HG03159 (cell line): ENCODE measurements at regions not wholly inside any gene's neighbourhood (a gene's known extent, or its start where the extent isn't known, plus 50 kb on each side); places are given as distances from the start of the nearest gene placed in this dataset.
"Not testable (repeated sequence)": the region's sequence is repeated elsewhere in the genome, so short reads cannot be mapped to it uniquely, and the experiment has no call there.

Source experiments
- ATAC-seq: cut with Tn5 transposase; IDR thresholded peaks from one replicate; pipeline ENCODE4 v1.9.1; 2021; ENCODE audit warnings: mild to moderate bottlenecking, moderate library complexity; ENCODE audit not compliant: unreplicated experiment

DNA sequence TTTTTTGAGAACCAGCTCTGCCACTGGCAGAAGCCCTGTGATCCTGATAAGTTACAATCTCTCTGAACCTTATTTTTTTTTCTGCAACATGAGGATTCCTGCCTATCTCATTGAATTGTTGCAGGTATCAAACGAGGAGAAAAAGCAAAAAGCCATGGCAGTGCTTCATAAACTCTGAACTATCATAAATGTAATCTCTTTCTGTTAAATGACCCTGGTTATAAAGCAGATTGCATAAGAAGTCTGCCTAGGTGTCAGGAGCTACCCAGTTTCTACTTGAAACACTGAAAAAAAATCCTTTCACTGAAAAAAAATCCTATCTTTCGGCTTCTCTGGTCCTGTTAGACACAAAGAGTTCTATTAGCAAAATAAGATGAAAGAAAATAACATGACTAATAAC, 172.7 kb downstream of the FAM43A start:
- no peak for ATAC-seq

DNA sequence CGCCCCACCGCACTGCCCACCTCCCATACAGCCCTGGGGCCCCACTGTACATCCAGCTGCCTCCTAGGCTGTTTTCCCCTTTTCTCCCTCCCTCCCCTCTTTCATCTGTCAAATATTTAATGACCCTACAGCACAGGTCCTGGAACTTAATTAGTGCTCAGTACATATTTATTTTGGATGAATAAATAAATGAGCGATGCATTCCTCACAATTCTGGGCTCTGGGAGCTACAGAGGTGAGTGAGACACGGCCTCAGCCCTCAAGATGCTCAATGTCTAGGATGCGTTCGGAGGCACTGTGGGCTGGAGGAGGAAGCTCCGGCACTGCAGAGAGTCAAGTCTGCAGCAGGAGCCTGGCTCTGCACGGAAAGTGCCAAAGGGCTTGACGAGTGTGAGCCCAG, 175.0 kb downstream of the FAM43A start:
- no peak for ATAC-seq

DNA sequence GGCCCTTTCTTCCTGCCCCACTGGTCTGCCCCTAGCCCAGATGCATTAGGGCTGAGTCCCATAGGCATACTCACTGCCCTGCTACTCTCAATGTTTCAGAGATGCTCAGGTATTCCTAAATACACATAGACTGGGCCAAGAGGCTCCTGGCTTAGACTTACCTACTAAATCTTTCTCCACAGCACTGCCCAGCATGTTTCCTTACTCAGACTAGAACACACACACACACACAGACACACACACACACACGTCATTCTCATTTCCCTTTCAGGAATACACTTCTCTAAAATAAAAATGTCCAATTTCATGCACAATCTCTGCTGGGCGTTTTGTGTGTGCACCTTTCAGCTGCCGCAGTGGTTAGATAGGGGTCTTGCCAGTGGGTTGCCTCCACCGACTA, 175.7 kb downstream of the FAM43A start:
- ATAC-seq = no peak

DNA sequence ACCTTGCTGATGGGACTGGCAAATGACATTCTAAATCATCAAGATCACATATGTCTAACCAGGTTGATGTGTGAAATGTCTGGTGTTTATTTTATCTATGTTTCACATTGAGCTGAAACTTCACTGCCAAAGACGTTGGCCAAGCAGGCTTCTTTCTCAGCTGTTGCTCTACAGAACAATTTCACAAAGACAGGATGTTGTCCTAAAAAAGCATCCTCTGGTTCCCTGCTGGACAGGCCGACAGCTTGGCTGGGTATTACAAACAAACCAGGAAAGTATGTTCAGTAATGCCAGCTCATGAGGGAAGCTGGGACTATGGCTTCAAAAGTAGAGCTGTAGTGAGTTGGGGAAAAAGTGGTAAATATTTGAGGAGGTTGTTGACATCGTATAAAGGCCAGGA, 179.4 kb downstream of the FAM43A start:
- no peak for ATAC-seq

DNA sequence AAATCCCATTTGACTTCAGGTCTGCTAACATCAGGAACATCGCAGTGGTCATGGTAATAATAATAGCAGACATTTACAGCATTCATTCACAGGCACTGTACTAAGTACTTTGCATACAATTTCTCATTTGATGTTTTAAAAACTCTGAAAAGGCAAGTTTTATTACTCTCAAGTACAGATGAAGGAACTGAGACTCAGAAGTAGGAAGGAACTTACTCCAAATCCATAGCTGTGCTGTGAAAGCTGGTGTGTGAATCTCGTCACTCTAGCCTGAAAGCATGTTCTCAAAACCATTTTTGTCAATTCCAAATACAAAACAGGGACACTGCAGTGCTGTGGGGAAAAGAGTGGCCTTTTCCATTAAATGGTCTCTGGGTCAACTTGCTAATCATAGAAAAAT, 179.9 kb downstream of the FAM43A start:
- ATAC-seq = no peak

DNA sequence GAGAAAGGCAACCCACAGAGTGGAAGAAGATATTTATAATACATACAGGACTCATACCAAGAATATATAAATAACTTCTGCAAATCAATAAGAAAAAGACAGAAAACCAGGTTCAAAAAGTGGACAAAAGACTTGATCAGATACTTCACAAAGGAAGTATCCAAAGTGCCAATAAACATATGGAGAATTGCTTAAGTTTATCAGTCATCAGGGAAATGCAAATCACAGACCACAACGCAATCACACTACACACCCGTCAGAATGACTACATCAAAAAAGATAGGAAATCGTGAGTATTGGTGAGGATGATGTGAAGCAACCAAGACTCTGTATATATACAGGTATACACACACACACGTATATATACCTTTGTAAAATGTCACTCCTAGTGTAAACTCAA, 180.6 kb downstream of the FAM43A start:
- ATAC-seq = no peak

DNA sequence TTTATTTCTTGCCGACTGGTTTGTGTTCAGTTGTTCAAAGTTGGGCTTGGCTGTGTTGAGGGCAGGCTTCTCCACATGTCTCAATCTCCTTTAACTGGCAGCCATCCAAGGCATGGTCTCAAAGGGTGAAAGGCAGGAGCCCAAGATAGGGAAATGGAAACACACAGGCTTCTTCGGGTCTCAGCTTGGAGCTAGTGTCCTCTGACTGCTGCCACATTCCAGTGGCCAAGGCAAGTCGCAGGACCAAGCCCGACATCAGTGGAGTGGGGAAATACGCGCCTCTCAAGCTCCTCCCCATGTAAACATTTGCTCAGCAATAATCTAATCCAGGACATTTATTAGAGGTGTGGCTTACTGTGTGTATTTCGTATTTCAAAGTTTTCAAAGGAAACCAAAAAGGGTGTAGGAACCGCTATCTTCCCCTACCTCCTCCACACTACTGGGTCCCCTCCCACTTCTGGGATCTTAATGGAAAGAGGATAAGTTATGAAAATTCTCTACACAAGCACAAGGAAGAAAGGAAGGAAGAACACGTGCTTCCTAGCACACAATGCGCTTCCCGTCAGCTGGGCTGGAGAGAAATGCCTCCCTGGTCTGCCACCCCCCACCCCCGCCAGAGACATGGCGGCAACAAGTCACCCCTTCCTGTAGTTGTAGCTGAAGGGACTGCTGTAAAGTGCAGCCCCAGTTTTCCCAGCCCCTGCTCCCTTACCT, 181.7 kb downstream of the FAM43A start:
- ATAC-seq = no peak

DNA sequence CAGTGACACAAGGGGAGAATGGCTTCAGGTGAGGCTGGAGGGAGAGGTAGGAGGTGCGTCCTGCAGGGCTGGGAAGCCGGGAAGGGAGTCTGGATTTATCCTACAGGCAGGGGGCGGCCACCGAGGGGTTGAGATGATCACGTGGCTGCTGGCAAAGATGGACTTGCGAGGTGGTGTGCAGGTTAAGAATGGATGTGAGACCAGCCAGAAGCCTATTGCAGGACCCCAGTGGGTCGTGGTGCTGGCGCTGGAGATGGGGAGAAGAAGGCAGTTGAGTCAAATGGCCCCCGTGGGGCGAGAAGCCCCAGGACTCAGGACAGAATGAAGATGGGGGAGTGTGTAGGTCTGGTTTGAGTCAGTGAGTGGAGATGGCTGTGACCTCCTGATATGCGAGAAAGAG, 183.1 kb downstream of the FAM43A start:
- no peak for ATAC-seq

DNA sequence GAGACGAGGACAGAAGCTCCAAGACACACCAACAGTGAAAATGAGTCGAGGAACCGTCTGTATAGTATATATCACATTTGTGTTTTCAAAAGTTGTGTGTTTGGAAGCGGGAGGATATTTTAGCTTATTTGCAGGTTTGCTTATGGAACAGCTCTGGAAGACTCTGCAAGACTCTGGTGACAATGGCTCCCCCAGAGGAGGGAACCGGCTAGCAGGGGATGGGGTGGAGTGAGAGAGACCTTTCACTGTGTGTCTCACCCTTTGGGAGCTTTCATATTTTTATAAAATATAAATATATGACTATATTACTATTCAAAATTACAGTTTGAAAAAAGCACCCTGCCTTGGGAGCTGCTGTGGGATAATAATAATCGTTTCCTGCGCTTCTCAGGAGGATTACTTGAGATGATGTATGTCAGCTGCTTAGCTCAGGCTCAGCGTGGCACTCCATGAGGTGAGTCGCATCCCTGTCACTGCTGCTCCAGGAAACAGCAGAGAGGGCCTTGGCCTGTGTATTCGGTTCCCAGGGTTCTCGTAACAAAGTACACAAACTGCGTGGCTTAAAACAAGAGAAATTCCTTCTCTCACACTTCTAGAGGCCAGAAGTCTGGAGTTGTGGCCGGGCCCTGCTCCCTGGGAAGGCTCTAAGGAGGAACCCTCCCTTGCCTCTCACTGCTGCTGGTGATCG, 183.9 kb downstream of the FAM43A start:
- no peak for ATAC-seq

DNA sequence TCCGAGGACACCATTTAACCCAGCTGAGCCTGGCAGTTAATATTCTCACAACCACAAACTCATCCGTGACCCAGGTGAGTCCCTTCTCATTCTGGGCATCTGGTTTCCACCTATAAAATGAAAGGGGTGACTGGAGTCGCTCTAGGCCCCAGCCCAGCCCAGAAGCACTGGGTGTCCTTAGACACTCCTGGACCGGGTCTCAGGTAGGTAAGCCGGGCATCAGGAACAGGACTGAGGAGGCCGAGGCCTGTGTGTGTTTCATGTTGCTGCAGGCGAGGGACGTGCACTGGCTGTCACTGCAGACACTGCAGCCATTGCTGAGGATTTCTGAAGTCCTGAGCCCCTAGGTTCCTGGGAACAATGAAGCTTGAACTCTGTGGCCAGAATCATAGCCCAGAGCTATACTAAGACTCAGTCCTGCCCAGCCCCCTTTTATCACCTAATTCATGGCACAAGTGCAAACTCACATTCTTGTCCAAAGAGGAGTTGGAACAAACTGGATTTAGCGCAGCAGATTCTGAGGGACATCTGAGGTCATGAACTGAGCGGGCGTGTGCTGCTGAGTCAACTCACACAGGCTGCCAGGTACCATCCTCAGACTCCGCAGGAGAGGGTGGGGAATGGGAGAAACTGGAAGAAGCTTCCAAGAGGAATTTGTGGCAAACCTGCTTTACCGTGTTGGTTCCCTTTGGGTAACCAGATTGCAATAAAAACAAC, 184.9 kb downstream of the FAM43A start:
- no peak for ATAC-seq

DNA sequence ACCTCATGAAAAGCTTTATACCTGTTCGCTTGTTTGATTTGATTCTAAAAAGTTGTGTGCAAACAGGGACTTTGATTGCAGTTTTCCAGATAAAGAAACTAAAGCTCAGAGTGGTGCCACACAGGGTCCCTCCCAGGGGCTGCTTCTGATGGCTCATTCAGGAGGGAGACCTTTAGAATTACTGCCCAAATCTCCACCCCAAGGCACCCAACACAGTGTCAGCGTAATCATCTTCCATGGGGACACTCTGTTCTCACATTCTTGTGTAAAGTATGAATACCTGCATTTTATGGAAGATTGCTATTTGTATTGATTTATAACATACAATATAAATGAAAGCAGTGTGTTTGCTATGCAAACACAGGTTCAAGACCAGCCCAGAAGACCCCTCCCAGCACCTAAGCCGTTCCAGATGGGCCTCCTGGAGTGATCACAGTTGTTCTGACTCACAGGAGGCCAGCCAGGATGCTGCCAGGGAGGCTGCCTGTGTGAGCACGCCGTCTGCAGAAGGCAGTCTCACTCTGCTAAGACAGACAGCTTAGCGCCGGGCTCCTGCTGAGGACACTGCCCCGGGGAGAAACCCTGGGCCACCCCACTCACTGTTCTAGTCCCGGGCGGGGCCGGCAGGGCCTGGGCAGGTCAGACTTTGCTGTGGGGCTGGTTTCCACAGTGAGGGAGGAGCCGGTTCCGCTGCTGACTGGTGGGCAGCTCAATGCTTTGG, 185.6 kb downstream of the FAM43A start:
- no peak for ATAC-seq

DNA sequence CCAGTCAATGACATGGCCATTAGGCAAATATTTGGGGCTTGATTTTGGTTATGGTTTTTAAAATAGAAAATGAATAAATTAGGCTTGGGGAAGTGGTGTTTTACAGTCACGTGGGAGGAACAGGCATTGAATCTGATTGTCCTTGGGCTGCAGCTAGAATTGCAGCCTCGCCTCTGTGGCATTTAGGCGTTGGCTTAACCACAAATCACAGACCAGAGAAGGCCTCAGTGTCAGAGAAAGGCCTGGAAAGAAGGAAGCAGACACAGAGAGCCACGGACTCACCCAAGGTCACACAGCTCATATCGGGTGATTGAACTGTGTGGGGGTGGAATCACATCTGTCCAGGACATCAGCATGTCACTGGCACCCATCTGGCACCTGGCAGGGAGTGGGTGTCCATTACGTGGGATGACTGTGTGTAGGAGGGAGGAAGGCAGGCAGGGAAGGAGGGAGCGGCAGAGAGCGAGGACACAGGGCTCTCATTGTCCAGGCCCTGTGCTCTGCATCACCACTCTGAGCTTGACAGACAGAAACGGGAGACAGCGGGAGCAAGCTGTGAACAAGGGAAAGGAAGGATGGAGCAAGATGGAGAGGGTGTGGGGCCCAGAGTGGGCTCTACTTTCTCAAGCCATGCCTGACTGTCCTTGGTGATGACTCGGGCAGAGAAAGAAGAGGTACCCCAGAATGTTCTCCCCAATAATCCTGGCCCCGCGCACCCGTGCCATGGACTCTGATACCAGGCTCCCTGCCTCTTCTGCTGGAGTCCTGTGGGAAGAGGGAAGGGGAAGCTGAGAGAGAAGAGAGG, 186.4 kb downstream of the FAM43A start:
- no peak for ATAC-seq

DNA sequence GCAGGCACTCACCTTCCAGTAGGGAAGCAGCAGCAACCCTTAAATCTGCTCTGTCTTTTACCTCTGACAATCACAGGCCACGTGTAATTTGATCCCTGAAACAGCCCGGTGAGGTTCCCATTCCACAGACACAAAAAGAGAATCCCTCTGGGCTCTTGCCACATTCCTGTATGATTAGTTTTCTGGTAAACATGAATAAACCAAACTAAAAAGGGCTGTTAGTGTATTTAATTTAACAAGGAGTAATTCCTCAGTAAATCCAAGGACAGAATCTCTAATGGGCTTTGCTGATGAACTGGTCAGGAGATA, 186.9 kb downstream of the FAM43A start:
- no peak for ATAC-seq

DNA sequence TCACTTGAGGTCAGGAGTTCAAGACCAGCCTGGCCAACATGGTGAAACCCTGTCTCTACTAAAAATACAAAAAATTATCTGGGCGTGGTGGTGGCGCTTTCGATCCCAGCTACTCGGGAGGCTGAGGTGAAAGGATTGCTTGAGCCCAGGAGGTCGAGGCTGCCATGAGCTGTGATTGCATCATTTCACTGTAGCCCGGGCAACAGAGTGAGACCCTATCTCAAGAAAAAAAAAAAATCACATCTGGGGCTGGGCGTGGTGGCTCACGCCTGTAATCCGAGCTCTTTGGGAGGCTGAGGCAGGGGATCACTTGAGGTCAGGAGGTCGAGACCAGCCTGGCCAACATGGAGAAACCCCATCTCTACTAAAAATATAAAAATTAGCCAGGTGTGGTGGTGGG, 187.8 kb downstream of the FAM43A start:
- not testable (repeated sequence) for ATAC-seq

DNA sequence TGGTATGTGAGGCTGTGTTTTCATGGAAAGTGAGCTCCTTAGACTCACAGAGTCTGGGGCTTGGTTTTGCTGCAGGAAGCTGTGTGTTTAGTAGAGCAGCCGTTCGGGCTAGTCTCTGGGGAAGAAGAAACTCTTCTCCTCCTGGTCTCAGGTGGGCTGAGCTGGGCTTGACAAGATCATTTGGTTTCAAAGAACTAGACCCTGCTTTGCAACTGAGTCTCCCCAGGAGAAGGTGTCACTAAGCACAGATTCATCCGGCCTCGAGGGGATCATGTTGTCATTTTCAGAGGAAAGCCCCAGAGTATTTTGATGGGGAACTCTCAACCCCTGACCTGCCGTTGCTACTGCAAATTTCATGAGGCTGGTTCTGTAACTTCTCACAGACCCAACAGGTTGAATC, 188.5 kb downstream of the FAM43A start:
- no peak for ATAC-seq

DNA sequence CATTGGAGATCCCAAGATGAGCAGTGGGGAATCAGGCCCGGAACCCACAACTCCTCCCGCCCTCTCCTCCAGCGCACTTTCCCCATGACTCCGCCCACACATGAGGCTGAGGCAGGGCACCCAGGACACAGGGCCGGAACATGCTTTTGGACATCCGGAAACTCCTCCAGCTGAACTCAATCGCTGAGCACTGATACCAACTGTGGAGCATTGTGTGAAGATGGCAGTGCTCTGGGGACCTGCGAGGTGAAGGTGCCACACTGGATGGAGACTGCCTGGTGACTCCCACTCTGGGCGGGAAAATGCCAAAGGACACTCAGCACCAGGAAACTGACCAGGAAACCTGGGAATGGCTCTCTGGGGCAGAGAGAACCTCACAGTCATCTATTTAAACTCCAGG, 189.1 kb downstream of the FAM43A start:
- no peak for ATAC-seq

DNA sequence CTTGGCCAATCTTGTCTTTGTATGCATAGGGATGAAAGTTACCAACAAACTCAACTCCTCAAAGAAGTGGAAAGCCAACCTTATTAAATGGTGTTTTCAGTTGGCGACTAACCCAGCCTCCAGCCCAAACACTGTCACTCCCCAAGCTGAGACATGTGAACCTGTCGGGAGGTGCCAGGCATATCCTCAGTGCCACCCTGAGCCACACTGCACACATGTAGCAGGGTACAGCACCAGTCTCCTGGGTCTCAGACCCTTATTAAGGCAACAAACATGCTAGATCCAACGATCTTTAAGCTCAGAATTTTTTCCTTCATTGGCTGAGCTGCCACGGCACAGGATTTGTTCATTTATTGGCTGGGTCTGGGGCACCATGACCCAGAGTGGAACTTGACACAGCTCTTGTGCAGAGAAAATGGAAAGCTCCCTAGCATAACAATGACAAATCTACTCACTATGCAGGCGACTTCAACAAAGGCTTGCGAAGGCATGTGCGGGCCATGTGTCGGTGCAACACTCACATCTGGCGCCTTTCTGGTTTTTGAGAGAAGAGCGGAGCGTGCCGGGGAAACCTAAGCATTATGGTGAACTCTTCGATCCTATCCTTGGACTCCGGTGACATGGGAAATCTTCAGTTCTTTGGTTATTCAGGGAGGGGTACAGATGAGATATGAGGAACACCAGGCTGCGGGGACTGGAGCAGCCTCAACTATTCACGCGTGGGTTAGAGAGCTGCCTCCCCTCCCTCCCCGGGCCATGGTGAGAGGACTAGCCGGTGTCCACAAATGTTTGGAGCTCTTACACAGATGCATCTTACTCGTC, 190.1 kb downstream of the FAM43A start:
- ATAC-seq = no peak

DNA sequence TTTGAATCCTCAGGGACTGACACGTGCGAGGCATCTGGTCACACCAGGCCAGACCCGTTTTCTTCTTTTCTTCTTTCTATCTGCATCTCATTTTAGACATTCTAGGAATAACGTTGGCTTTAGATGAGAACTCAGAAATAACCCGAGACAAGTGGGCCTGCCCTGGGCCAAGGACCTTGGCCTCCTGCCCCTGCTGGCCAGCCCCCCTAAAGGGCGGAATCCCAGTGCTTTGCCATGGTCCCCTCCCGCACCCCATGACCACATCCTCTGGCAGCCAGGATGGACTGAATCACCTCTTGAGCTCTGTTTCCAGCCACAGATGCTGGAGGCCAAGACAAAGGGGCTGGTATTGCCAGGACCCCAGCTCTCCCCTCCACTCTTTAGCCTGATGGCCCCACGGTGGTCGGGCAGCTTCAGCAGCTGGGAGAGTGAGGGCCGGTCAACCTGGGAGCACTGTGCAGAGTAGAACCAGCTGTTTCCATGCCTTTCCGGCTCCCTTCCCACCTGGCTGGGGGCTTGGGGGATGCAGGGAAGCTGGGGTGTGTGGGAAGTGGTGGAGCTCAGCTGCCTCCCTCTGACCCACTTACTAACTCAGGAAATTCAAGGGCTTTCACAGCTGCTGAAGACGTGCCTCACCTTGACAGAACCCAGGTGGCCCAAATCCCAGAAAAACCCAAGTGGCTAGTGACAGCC, 190.9 kb downstream of the FAM43A start:
- no peak for ATAC-seq
